ENCODE measurements at regions not wholly inside any gene's neighbourhood (a gene's known extent, or its start where the extent isn't known, plus 50 kb on each side); places are given as distances from the start of the nearest gene placed in this dataset.

DNA sequence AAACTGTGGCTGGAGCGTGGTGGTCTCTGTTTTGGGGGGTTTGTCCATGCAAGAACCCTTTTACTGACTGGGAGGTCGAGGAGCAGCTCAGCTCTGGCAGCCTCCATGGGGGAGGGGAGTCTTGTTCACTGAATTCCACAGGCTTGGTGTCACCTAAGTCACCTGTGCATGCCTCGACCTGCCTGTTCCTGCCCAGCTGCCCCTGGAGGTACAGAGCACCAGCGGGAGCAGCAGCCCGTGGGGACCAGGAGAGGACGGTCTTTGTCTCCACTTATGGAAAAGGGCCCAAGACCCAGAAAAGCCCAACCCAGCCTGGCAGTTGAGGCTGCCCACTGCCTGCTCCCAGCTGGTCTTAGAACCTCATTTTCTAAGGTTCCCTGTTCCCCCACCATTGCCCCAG, 168.7 kb upstream of the AGAP1 start:
- no peaks in the 10 kb centered on the region for H3K36me3 ChIP-seq (ENCODE audit: control insufficient read depth in 3 of 3, insufficient read depth in 2 of 3, low read depth in 1 of 3, low read length in 3 of 3)
- H3K27ac ChIP-seq (ENCODE audit: low read depth in 1 of 3, low read length in 2 of 3): no peak overlapping the region
- no peak overlapping the region for H3K4me3 ChIP-seq (ENCODE audit: low read depth in 1 of 3, low read length in 3 of 3)
- H3K27me3 ChIP-seq (ENCODE audit: control insufficient read depth in 3 of 3, insufficient read depth in 3 of 3, low read length in 3 of 3): peaks cover 0 to 9% (median 0%) of the 10 kb centered on the region in 3 donors
- DNase-seq (no peak), FAIRE-seq (no peak)
- no peaks in the 10 kb centered on the region for H3K4me1 ChIP-seq (ENCODE audit: control insufficient read depth in 3 of 3, insufficient read depth in 2 of 3, low read depth in 1 of 3, low read length in 2 of 3)
- 57 to 72% (median 58%) methylated on average over 6 of the region's 6 CpGs for WGBS, 3 donors
- no peaks in the 10 kb centered on the region for H3K9me3 ChIP-seq (ENCODE audit: control insufficient read depth in 2 of 2, insufficient read depth in 1 of 2, low read depth in 1 of 2, low read length in 1 of 2)

DNA sequence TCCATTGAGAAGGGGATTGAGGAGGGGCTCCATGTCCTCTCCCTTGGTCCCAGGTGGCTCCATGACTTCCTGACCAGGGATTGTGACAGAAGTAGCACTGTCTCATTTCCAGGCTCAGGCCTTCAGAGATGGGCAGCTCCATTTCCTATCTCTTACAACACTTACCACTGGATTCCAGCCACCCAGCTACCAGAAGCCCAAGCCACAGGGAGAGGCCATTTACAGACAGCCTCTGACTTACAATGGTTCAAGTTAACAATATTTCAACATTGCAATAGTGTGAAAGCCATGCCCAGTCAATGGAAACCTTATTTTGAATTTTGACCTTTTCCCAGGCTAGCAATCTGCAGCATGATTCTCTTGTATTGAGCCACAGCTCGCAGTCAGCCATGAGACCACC, 164.9 kb upstream of the AGAP1 start:
- no peak for FAIRE-seq
- no peak for DNase-seq
- Histone ChIP-seq H3K36me3 (ENCODE audit: control insufficient read depth in 3 of 3, insufficient read depth in 2 of 3, low read depth in 1 of 3, low read length in 3 of 3) (no peaks in the 10 kb centered on the region), H3K27ac (ENCODE audit: low read depth in 1 of 3, low read length in 2 of 3) (no peak overlapping the region), H3K9me3 (ENCODE audit: control insufficient read depth in 2 of 2, insufficient read depth in 1 of 2, low read depth in 1 of 2, low read length in 1 of 2) (peaks cover 0 to 9% of the 10 kb centered on the region in 2 donors), H3K4me1 (ENCODE audit: control insufficient read depth in 3 of 3, insufficient read depth in 2 of 3, low read depth in 1 of 3, low read length in 2 of 3) (no peaks in the 10 kb centered on the region), H3K4me3 (ENCODE audit: low read depth in 1 of 3, low read length in 3 of 3) (no peak overlapping the region), H3K27me3 (ENCODE audit: control insufficient read depth in 3 of 3, insufficient read depth in 3 of 3, low read length in 3 of 3) (peaks cover 0 to 15% (median 0%) of the 10 kb centered on the region in 3 donors)
- WGBS, 3 donors: 77 to 89% (median 82%) methylated on average over 1 of the region's 1 CpG

- DNase-seq: no peak
- WGBS, 3 donors: 74 to 77% (median 77%) methylated on average over 11 of the region's 11 CpGs
- no peak overlapping the region for H3K27ac ChIP-seq (ENCODE audit: low read depth in 1 of 3, low read length in 2 of 3)
- H3K9me3 ChIP-seq (ENCODE audit: control insufficient read depth in 2 of 2, insufficient read depth in 1 of 2, low read depth in 1 of 2, low read length in 1 of 2): peaks cover 0 to 9% of the 10 kb centered on the region in 2 donors
- no peaks in the 10 kb centered on the region for H3K4me1 ChIP-seq (ENCODE audit: control insufficient read depth in 3 of 3, insufficient read depth in 2 of 3, low read depth in 1 of 3, low read length in 2 of 3)
- no peak for FAIRE-seq
- H3K36me3 ChIP-seq (ENCODE audit: control insufficient read depth in 3 of 3, insufficient read depth in 2 of 3, low read depth in 1 of 3, low read length in 3 of 3): no peaks in the 10 kb centered on the region
- no peak overlapping the region for H3K4me3 ChIP-seq (ENCODE audit: low read depth in 1 of 3, low read length in 3 of 3)
- peaks cover 0 to 8% (median 0%) of the 10 kb centered on the region in 3 donors for H3K27me3 ChIP-seq (ENCODE audit: control insufficient read depth in 3 of 3, insufficient read depth in 3 of 3, low read length in 3 of 3)
Measured at GRCh38 chr2:235330775-235331451, 162.9 kb upstream of the AGAP1 start.

GRCh38 chr2:235332240-235332890, 161.5 kb upstream of the AGAP1 start:
- DNase-seq (no peak), FAIRE-seq (no peak)
- Histone ChIP-seq H3K4me1 (ENCODE audit: control insufficient read depth in 3 of 3, insufficient read depth in 2 of 3, low read depth in 1 of 3, low read length in 2 of 3) (no peaks in the 10 kb centered on the region), H3K27ac (ENCODE audit: low read depth in 1 of 3, low read length in 2 of 3) (no peak overlapping the region), H3K4me3 (ENCODE audit: low read depth in 1 of 3, low read length in 3 of 3) (no peak overlapping the region), H3K9me3 (ENCODE audit: control insufficient read depth in 2 of 2, insufficient read depth in 1 of 2, low read depth in 1 of 2, low read length in 1 of 2) (peaks cover 0 to 9% of the 10 kb centered on the region in 2 donors), H3K27me3 (ENCODE audit: control insufficient read depth in 3 of 3, insufficient read depth in 3 of 3, low read length in 3 of 3) (peaks cover 0 to 5% (median 0%) of the 10 kb centered on the region in 3 donors), H3K36me3 (ENCODE audit: control insufficient read depth in 3 of 3, insufficient read depth in 2 of 3, low read depth in 1 of 3, low read length in 3 of 3) (no peaks in the 10 kb centered on the region)
- WGBS, 3 donors: 82 to 90% (median 89%) methylated on average over 5 of the region's 5 CpGs

- H3K27ac ChIP-seq (ENCODE audit: low read depth in 1 of 3, low read length in 2 of 3): no peak overlapping the region
- DNase-seq (no peak), FAIRE-seq (no peak)
- peaks cover 0 to 5% (median 0%) of the 10 kb centered on the region in 3 donors for H3K27me3 ChIP-seq (ENCODE audit: control insufficient read depth in 3 of 3, insufficient read depth in 3 of 3, low read length in 3 of 3)
- 47 to 48% (median 47%) methylated on average over 5 of the region's 5 CpGs for WGBS, 3 donors
- no peaks in the 10 kb centered on the region for H3K36me3 ChIP-seq (ENCODE audit: control insufficient read depth in 3 of 3, insufficient read depth in 2 of 3, low read depth in 1 of 3, low read length in 3 of 3)
- H3K4me1 ChIP-seq (ENCODE audit: control insufficient read depth in 3 of 3, insufficient read depth in 2 of 3, low read depth in 1 of 3, low read length in 2 of 3): no peaks in the 10 kb centered on the region
- H3K4me3 ChIP-seq (ENCODE audit: low read depth in 1 of 3, low read length in 3 of 3): no peak overlapping the region
- peaks cover 0 to 11% of the 10 kb centered on the region in 2 donors for H3K9me3 ChIP-seq (ENCODE audit: control insufficient read depth in 2 of 2, insufficient read depth in 1 of 2, low read depth in 1 of 2, low read length in 1 of 2)
Measured at GRCh38 chr2:235333076-235333475, 160.8 kb upstream of the AGAP1 start.

DNA sequence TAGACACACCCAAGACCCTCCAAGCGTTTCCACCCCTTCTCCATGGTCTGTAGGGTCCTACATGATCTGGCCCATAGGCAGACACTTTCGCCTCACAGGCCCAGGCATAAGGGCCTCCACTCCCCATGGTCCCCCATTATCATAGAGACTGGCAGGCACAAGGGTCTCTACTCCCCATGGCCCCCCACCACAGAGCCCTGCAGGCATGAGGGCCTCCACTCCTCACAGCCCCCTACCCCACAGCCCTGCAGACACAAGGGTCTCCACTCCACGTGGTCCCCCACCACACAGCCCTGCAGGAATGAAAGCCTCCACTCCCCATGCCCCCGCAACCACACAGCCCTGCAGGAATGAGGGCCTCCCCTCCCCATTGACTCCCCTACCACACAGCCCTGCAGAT, 159.7 kb upstream of the AGAP1 start:
- Histone ChIP-seq H3K36me3 (ENCODE audit: control insufficient read depth in 3 of 3, insufficient read depth in 2 of 3, low read depth in 1 of 3, low read length in 3 of 3) (no peaks in the 10 kb centered on the region), H3K27me3 (ENCODE audit: control insufficient read depth in 3 of 3, insufficient read depth in 3 of 3, low read length in 3 of 3) (peaks cover 0 to 5% (median 0%) of the 10 kb centered on the region in 3 donors), H3K27ac (ENCODE audit: low read depth in 1 of 3, low read length in 2 of 3) (no peak overlapping the region), H3K4me1 (ENCODE audit: control insufficient read depth in 3 of 3, insufficient read depth in 2 of 3, low read depth in 1 of 3, low read length in 2 of 3) (no peaks in the 10 kb centered on the region), H3K4me3 (ENCODE audit: low read depth in 1 of 3, low read length in 3 of 3) (no peak overlapping the region), H3K9me3 (ENCODE audit: control insufficient read depth in 2 of 2, insufficient read depth in 1 of 2, low read depth in 1 of 2, low read length in 1 of 2) (peaks cover 0 to 11% of the 10 kb centered on the region in 2 donors)
- no peak for DNase-seq
- 64 to 68% (median 65%) methylated on average over 4 of the region's 4 CpGs for WGBS, 3 donors
- FAIRE-seq: no peak

DNA sequence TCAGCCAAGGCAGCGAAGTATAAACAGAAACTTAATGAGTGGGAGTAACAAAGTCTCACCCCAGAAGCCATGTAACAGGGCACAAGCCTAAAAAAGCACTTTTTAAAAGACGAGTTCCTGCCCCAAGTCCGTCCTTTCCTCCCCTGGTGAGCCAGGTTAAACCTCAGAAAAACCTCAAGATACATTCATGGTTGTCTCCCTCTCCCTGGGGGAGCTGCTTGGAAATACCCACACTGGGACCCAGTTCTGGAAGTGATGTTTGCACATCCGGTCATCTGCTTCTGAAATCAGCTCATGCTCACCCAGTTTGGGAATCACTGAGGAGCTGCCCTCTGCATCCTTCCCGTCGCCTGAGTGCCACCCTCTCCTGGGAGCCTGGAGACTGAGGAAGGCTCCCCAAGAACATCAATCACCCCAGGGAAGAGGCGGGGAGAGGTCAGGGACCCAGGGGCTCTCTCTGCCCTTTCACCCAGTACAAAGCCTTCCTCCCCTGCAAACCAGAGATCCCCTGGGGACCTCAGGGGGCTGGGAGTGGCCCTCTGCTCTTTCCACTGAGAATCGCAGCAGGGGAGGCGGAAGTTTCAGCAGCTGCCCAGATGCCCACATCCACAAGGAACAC, 150.6 kb upstream of the AGAP1 start:
- Histone ChIP-seq H3K4me1 (ENCODE audit: control insufficient read depth in 3 of 3, insufficient read depth in 2 of 3, low read depth in 1 of 3, low read length in 2 of 3) (no peaks in the 10 kb centered on the region), H3K27me3 (ENCODE audit: control insufficient read depth in 3 of 3, insufficient read depth in 3 of 3, low read length in 3 of 3) (no peaks in the 10 kb centered on the region), H3K27ac (ENCODE audit: low read depth in 1 of 3, low read length in 2 of 3) (peak overlapping the region in 1 of 3 donors; percentile 48), H3K9me3 (ENCODE audit: control insufficient read depth in 2 of 2, insufficient read depth in 1 of 2, low read depth in 1 of 2, low read length in 1 of 2) (peaks cover 0 to 7% of the 10 kb centered on the region in 2 donors), H3K36me3 (ENCODE audit: control insufficient read depth in 3 of 3, insufficient read depth in 2 of 3, low read depth in 1 of 3, low read length in 3 of 3) (no peaks in the 10 kb centered on the region), H3K4me3 (ENCODE audit: low read depth in 1 of 3, low read length in 3 of 3) (no peak overlapping the region)
- 76 to 85% (median 77%) methylated on average over 9 of the region's 9 CpGs for WGBS, 3 donors
- DNase-seq (no peak), FAIRE-seq (no peak)

DNA sequence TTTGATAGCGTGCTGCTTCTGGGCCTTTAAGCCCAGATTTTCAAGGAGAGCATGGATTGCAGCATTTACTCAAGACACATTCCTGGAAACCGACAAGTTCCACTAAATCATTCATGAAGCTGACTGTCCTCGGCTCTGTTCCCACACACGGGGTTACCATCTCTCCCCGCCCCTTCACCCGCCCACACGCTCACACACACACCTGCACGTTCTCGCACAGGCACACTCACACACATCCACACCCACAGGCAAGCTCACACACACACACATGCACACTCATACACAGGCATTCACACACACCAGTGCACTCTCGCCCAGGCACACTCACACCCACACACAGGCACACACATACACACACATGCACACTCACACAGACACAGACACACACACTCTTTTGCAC, 150.0 kb upstream of the AGAP1 start:
- 25 to 55% (median 48%) methylated on average over 10 of the region's 10 CpGs for WGBS, 3 donors
- peak overlapping the region in 1 of 3 donors; percentile 48 for H3K27ac ChIP-seq (ENCODE audit: low read depth in 1 of 3, low read length in 2 of 3)
- no peaks in the 10 kb centered on the region for H3K4me1 ChIP-seq (ENCODE audit: control insufficient read depth in 3 of 3, insufficient read depth in 2 of 3, low read depth in 1 of 3, low read length in 2 of 3)
- H3K27me3 ChIP-seq (ENCODE audit: control insufficient read depth in 3 of 3, insufficient read depth in 3 of 3, low read length in 3 of 3): no peaks in the 10 kb centered on the region
- no peak overlapping the region for H3K4me3 ChIP-seq (ENCODE audit: low read depth in 1 of 3, low read length in 3 of 3)
- FAIRE-seq (no peak), DNase-seq (no peak)
- peaks cover 0 to 7% of the 10 kb centered on the region in 2 donors for H3K9me3 ChIP-seq (ENCODE audit: control insufficient read depth in 2 of 2, insufficient read depth in 1 of 2, low read depth in 1 of 2, low read length in 1 of 2)
- H3K36me3 ChIP-seq (ENCODE audit: control insufficient read depth in 3 of 3, insufficient read depth in 2 of 3, low read depth in 1 of 3, low read length in 3 of 3): no peaks in the 10 kb centered on the region
